ENCODE measurements at regions not wholly inside any gene's neighbourhood (a gene's known extent, or its start where the extent isn't known, plus 50 kb on each side); places are given as distances from the start of the nearest gene placed in this dataset.
A peak's percentile ranks its signal among the peaks of the same experiment; 100 is the strongest.

DNA sequence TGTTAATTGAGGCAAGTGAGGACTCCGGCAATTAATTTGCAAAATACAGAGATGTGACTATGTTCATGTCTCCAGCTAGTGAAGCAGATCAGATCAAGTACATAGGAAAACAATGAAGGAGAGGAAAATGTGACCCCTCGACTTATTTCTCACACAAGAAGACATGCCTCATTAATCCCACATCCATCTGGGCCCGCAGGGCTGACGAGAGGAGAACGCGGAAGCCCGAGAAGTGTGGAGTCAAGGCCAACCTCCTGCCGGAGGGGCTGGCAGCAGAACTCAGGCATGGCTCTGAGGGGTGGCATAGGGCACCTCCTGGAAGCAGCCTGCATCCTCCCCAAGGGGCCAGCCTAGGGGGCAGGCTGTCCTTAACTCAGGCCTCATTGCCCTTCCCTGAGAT, 54.4 kb downstream of the ZNF503 start:
- DNase-seq, result no peak

DNA sequence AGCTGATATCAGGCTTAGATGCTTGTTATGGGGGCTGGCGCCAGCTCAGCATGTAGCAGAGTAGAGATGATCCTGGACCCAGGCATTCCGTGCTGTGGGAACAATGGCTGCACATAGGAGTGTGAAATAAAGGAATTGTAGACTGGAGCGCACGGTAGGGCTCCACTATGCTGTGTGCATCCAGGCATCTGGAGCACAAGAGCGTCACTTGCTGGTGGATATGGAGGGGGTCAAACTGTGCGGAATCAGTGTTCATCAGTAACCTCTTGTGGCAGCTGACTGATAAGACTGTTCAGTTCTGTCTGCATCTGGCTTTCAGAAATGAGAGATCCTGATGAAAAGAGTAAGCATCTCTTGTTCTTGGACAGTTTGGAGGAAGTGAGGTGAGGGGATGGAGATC, 55.8 kb downstream of the ZNF503 start:
- DNase-seq, result no peak

DNA sequence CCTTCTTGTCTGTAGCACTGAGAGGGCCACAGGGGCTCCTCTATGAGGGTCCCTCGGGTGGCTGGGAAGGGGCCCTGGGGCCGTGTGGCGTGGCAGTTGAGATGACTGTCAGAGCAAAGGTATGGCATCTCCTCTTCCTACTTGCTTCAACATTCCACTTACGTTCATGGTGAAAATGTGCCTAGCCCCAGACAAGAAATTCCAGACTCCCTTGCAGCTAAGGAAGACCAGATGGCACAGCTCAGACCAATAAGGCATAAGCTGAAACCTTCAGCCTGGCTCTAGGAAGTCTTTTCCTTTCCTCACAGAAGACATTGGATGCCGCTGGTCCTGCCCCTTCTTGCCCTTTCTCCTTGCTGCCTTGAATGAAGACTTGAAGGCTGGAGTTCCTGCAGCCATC, 57.4 kb downstream of the ZNF503 start:
- DNase-seq, result no peak

DNA sequence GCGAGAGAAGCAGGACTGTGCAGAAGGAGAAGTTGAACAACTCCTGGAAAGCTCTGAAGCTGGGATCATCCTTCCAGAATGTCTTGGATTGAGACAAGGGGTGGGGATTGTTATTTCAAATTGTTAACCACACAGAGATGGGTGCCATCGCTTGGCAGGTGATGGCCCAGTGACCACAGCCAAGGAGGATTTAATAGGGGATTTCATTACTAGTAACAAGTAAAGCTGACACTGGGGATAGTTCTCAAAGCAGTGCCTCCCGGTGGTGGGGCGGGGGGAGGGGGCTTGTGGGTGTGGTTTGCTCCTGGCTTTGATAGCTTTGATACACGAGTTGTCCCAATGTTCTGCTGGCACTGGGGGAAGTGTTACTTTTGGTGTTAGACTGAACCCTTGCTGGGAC, 59.2 kb downstream of the ZNF503 start:
- no peak for DNase-seq

DNA sequence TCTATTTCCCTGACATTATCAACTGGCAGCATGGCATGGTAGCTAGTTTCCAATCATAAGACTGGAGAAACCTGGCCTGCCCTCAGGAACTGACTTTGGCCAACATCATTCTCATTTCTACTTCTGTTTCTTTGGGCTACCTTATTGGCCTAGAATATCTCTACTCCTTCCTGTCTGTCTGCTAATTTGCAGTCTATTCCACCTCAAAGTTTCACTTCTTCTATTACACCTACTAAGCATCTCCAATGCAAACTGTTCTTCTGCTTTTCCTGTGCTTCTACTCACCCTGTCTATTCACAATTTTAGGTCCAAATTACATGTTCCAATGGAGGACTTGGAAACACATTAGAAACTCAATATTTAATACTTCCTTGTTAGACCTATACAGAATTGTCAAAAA, 65.6 kb downstream of the ZNF503 start:
- no peak for DNase-seq

DNA sequence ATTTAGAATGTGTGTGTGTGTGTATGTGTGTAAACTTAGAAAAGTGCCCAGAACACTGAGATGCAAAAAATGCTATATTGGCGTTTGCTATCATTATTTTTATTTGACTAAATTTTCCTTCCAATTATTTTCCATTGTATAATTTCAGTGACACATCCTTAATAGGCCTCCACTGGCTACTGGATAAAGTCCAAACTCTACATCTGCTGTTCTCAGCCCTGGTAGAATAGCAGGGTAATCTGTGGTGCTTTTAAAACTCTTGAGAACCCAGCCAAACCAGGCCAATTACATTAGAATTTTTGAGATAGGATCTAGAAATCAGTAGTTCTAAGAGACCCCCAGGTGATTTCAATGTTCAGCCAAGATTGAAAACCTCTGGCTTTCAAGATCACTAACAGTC, 66.4 kb downstream of the ZNF503 start:
- DNase-seq, result no peak

DNA sequence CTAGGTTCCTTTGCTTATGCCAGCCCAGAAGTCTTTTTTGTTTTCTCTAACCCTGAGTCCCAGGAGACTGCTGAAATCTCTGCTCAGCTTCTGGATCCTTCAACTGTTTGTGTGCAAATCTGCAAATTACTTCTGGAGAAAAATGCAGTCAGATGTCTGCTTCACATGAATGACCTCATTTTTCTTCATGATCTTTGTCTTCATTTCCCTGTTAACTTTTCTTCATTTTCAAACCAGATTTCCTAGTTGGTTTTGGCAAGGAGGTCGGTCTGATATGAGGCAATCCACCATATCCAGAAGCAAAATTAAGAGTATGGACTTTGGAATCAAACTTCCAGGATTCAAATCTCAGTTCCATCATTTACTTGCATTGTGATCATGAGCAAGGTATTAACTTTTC, 66.8 kb downstream of the ZNF503 start:
- no peak for DNase-seq

DNA sequence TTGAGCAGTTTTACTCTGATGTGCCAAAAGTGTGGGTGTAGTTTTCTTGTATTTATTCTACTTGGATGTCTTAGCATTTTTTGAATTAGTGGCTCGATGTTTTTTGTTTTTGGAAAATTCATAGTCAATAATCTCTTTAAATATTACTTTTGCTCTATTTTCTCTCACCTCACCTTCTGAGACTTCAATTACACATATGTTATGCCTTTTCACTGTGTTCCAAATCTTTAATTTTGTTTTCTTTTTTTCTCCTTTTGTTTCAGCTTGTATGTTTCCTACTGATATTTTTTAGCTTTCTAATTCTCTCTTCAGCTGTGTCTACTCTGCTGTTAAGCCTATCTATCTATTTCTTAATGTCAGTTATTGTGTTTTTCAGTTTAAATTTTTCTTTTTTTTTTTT, 69.5 kb downstream of the ZNF503 start:
- no peak for DNase-seq

DNA sequence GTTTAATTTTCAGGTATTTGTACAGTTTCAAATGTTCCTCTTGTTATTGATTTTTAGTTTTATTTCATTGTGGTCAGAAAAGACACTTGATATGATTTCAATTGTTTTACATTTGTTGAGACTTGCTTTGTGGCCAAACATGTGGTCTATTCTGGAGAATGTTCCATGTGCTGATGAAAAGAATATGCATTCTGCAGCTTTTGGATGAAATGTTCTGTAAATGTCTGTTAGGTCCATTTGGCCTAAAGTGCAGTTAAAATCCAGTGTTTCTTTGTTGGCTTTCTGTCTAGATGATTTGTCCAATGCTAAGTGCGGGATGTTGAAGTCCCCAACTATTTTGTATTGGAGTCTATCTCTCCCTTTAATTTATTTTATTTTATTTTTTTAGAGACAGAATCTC, 70.5 kb downstream of the ZNF503 start:
- no peak for DNase-seq

DNA sequence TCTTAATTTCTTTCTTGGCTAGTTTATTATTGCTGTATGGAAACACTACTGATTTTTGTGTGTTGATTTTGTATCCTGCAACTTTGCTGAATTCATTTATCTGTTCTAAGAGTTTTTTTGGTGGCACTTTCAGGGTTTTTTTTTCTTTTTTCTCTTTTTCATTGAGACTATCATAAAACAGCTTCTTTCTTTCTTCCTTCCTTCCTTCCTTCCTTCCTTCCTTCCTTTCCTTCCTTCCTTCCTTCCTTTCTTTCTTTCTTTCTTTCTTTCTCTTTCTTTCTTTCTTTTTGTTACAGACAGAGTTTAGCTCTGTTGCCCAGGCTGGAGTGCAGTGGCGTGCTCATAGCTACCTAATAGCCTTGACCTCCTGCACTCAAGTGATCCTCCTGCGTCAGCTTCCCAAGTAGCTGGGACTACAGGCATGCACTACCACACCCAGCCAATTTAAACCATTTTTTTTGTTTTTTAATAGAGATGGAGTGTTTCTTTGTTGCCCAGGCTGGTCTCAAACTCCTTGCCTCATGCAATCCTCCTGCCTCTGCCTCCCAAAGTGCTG, 72.3 kb downstream of the ZNF503 start:
- DNase-seq, result no peak

DNA sequence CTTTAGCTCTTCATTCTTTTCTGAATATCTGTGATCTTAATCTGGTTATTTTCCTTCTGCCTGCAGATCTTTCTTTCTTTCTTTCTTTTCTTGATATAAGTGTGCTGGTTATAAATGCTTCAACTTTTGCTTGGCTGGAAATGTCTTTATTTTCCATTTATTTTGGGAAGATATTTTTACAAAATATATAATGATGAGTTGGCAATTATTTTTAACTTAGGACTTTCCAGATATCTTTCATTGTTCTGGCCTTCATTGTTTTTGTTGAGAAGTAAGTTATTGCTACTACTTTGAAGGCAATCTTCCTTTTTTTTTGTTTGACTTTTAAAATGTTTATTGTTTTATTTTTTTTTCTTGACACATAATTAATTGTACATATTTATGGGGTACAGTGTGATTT, 75.3 kb downstream of the ZNF503 start:
- DNase-seq, result no peak

DNA sequence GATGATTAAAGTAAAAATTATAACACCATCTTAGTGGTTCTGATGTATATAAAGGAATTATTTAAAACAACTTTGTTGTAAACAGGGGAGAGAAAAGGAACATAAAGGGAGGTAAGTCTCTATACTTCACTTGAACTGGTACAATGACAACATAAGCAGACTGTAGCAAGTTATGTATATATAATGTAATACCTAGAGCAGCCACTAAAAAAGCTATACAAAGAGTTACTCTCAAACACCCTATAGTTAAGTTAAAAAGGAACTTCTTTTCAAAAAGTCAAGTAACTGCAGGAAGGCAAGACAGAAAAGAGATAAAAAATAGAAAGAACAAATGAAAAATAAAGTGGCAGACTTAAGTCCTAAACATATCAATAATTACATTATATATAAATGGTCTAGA, 82.3 kb downstream of the ZNF503 start:
- DNase-seq, result no peak

DNA sequence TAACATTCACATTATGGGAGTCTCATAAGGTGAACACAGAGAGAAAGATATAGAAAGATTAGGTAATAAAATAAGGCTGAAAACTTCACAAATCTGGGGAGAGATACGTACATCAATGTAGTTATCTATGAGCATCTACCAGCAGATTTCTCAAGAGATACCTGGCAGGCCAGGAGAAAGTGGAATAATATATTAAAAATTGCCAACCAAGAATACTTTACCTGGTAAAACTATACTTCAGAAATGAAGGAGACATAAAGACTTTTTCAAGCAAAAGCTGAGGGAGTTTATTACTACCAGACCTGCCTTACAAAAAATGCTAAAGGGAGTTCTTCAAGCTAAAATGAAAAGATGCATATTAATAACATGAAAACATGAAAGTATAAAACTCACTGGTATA, 78.8 kb upstream of the COMTD1 start:
- no peak for DNase-seq

DNA sequence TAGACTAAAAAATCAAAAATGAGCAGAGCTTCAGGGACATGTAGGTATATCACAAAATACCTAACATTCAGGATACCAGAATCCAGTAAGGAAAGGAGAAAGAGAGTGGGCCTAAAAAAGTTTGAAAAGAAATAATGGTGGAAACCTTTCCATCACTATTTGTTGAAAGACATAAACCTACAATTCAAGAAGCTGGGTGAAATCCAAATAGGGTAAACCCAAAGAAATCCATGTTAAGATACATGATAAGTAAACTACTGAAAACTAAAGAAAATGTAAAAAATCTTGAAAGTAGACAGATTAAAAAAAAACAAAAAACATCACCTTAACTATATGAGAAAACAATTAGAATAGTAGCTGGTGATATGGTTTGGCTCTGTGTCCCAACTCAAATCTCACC, 76.7 kb upstream of the COMTD1 start:
- DNase-seq, result no peak

DNA sequence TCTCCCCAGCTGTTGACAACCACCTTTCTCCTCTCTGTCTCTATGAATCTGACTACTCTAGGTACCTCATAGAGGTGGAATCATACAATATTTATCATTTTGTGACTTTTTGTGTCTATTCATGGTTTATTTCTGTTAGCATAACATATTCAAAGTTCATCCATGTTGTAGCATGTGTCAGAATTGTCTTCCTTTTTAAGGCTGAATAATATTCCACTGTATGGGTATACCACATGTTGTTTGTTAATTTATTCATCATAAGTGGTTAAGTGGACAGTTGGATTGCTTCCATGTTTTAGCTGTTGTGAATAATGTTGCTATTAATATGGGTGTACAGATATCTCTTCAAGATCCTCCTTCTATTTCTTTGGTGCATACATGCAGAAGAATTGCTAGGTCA, 69.9 kb upstream of the COMTD1 start:
- no peak for DNase-seq

DNA sequence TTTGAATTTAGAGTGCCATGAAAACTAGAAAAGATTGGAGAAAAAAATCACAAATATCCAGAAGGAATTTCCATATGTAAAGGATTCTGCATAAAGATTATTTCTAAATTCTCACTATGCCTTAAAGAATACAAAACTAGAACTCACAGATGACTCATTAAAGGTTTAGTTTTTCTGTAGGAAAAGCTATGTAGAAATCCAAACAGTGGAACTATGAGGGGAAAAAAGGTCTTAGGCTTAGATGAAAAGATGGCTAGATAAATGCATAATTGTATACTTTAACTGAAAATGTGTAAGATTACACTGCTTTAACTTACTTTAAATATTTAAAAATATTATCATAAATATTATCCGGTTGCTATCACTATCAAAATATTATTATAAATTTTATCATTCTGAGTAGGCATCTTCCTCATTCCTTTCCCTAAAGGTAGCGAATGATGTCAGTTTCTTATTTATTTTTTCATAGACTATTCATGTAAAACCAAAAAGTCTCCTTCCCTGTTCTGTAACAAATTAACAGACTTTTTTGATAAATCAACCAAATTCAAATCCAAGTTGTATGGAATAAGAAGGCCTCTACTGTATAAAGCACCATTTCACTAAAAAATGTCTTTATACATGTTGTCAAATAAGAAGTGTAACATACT, 69.1 kb upstream of the COMTD1 start:
- DNase-seq, result no peak

DNA sequence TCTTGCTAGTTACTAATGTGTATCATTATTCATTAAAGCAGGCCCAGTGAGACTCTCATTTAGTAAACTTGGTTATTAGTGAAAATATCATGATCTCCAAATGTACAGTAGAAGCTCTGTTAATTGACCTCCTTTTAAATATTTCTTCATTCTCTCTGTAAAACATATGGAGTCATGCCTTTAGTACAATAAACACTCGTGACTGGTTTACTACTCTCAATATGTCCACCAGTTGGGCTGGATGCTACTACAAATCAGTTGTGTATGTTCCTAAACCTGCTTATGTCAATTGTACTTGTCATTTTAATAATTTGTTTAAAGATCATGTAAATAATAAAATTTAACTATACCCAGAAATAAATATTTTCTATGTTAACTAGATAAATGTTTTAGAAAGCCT, 68.6 kb upstream of the COMTD1 start:
- DNase-seq, result no peak

DNA sequence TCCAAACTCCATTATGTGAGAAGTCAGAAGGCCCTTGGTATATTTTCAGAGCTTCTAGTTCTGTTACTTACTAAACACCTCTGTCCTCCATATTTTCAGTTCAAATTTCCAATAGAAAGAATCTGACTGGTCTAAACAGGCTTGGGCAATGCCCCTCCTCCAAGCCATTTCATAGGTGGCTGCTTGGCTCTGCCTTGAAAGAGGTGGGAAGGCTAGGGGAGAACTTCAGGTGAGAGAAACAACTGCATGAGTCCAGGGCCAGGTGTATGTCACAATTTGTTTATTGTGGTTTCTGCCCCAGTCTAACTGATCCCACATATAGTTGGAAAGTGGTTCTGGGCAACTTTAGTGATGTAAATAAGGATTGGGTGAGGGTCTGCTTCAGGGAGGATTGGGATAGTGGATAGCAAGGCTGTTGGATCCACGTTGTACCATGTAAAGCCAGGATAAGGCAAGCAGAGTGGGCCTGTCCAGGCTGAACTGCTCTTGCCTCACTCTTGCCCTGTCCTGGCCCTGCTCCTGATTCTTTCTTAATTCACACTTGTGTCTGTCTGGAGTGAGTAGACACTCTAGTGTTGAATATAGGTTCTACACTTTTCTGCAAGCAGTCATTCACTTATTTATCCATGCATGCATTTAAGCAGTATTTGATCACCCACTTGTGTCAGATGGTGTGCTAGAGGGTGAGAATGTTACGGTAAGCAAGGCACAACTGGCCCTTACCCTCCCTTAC, 67.5 kb upstream of the COMTD1 start:
- no peak for DNase-seq

DNA sequence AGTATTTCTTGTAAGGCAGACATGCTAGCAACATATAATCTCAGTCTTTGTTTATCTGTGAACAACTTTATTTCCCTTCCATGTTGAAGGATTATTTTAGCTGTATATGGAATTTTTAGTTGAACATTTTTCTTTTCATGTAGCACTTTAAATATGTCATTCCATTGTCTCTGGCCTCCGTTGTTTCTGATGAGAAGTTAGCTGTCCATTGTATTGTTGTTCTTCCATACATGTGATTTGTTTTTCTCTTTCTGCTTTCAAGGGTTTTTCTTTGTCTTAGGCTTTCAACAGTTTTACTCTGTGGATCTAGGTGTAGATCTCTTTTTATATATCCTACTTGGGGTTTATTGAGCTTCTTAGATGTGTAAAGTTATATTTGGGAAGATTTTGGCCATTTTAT, 66.3 kb upstream of the COMTD1 start:
- DNase-seq, result no peak

DNA sequence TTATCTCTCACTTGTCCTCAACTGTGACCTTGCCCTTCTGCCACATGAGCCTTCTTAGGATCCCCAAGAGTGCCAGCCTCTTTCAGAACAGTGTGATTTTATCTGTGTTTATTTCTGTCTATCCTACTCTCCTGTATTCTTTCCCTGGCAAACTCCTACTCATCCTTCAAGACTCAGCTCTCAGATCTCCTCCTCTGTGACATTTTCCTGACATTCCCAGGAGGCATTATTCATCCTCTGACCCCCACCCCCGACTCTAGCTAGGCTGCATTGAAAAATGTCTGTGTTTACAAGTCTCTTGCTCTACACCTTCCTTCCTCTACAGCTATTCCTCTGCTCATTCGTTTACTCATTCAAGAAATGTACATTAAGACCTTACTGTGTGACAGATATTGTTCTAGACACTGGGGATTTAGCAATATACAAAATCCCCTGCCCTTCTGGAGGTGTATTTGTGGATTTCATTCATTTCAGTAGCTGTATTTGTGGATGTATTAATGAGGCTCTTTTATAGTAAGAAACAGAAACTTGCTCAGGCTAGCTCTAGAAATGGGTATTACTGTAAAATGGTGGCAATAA, 61.4 kb upstream of the COMTD1 start:
- no peak for DNase-seq

DNA sequence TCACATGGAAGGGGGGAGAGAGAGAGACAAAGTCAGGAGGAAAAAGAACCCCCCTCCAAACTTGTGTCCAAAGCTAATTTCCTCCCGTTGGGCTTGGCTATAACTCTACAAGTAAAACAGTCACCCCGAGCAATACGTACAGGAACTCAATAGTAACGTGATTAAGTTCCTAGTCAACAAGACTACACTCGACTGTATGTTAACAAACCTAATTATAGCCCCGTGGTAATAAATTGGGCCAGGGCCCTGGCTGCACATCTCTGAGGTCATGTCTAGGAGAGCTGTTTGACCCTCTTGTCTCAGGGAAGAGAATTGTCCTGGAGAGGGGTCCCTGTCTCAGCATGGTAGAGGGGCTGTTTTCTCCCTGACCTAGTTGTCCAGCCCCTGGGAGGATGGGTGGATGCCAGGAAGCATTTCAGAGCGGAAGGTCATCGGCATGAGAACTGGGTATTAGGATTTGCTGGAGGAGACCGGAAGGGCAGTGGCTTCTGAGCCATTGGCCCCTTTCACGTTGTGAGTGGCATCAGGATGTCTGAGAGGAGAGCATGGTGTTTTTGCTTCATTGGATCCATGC, 60.2 kb upstream of the COMTD1 start:
- no peak for DNase-seq

DNA sequence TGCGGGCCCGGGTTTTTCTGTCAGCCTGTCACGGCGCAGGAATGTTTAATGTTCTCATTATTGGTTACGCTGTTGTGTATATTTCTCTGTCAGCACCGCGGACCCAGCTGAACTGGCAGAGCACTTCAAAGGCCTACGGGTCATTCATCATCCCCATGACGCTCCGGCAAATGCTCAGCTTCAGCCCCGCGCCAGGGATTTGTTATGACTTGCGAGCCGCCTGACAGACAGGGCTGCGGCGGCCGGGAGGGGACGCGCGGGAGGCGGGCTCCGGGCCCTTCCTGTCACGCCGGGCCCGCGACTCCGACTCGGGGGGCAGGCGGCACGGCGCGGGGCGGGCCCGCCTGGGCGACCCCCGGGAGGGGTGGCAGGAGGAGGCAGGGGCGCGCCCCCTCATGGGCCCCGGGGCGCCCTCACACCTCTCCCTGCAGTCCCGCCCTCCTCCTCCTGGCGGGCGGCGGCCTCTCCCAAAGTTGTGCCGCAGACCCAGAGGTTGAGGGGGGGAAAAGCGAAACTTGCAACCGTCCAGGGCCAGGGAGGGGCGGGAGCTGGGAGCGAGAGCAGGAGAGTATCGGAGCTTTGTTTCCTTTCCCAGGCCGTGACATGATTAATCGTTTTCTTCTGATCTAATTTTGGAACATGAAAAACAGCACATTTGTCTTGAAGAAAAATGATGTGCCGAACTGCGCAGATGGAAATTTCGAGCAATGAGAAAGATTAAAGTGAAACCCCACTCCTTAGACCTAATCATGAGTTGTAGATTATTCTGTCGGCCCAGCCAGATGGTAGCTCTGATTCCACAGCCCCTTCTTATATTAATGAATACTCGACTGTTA, 59.3 kb upstream of the COMTD1 start:
- DNase-seq, result peak; percentile 59 to 69

DNA sequence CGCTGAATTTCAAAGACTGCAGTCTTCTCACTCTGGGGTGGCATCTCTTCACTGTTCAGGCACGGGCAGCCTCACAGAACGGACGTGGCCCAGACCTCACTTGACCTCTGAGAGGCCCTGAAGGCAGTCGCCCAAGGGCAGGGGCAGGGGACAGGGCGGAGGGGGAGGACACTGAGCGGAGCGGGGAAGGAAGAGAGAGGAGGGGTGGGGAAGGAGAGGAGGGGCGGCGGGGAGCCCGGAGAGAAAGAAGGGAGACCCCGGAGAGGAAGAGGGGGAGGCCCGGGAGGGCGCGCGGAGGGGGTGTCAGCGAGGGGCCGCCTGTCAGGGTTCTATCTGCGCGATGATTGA, 58.7 kb upstream of the COMTD1 start:
- DNase-seq, result no peak
